SK-N-SH (cell line): ENCODE measurements at regions not wholly inside any gene's neighbourhood (a gene's known extent, or its start where the extent isn't known, plus 50 kb on each side); places are given as distances from the start of the nearest gene placed in this dataset.

ENCODE experiments used
- CTCF ChIP-seq: fragments of 200-600 bp; sonication (generic); IDR thresholded peaks from 2 replicates; pipeline ENCODE4 v1.6.1; 2017; ENCODE audit warnings: antibody characterized with exemption, mild to moderate bottlenecking, moderate library complexity
- EZH2phosphoT487 ChIP-seq: fragments of 200-600 bp; sonication (generic); IDR thresholded peaks from 2 replicates; pipeline ENCODE4 v1.6.1; 2017; ENCODE audit warnings: low read depth, mixed run types, mild to moderate bottlenecking, antibody characterized with exemption, moderate library complexity, borderline replicate concordance
- FOXM1 ChIP-seq: IDR thresholded peaks from 2 replicates; pipeline ENCODE4 v1.4.0; 2012; ENCODE audit warnings: low read depth, mild to moderate bottlenecking
- MAX ChIP-seq: IDR thresholded peaks from 2 replicates; pipeline ENCODE4 v1.4.0; 2012; ENCODE audit warnings: low read depth
- RFX5 ChIP-seq: IDR thresholded peaks from 2 replicates; pipeline ENCODE4 v1.6.1; 2012; ENCODE audit warnings: mild to moderate bottlenecking, improper control_type of control experiment, low read length
- RXRA ChIP-seq: IDR thresholded peaks from 2 replicates; pipeline ENCODE4 v1.4.0; 2012; ENCODE audit warnings: low read depth, mild to moderate bottlenecking, borderline replicate concordance
- SMC3 ChIP-seq: IDR thresholded peaks from 2 replicates; pipeline ENCODE4 v1.6.1; 2012; ENCODE audit warnings: low read depth, low read length, improper control_type of control experiment
- TEAD4 ChIP-seq: IDR thresholded peaks from 2 replicates; pipeline ENCODE4 v1.4.0; 2012; ENCODE audit warnings: mild to moderate bottlenecking, borderline replicate concordance; ENCODE audit not compliant: insufficient read depth
- USF2 ChIP-seq: fragments of 150-350 bp; IDR thresholded peaks from 2 replicates; pipeline ENCODE4 v1.6.1; 2017; ENCODE audit warnings: antibody characterized with exemption, low read length, low read depth, borderline replicate concordance

- TF ChIP-seq RFX5 = no peak
- TF ChIP-seq CTCF = no peak
- no peak for TF ChIP-seq TEAD4
- TF ChIP-seq RXRA = no peak
- TF ChIP-seq FOXM1 = no peak
- no peak for TF ChIP-seq EZH2phosphoT487
- TF ChIP-seq SMC3 = no peak
- TF ChIP-seq USF2 = no peak
- TF ChIP-seq MAX = no peak
Measured at GRCh38 chr1:56300836-56301235, 278.5 kb downstream of the PLPP3 start.
